Mucosa of gallbladder (tissue), 1 donor: ENCODE measurements at regions not wholly inside any gene's neighbourhood (a gene's known extent, or its start where the extent isn't known, plus 50 kb on each side); places are given as distances from the start of the nearest gene placed in this dataset.
A peak's percentile ranks its signal among the peaks of the same experiment; 100 is the strongest.
"Not testable (repeated sequence)": the region's sequence is repeated elsewhere in the genome, so short reads cannot be mapped to it uniquely, and the experiment has no call there.

ENCODE experiments used
- DNase-seq: peaks from one replicate; pipeline ENCODE4 v3.0.0-alpha.2; 2020; ENCODE audit warnings: low spot score
- donor health status: DM: no; HTN: no; CAD: no.

DNA sequence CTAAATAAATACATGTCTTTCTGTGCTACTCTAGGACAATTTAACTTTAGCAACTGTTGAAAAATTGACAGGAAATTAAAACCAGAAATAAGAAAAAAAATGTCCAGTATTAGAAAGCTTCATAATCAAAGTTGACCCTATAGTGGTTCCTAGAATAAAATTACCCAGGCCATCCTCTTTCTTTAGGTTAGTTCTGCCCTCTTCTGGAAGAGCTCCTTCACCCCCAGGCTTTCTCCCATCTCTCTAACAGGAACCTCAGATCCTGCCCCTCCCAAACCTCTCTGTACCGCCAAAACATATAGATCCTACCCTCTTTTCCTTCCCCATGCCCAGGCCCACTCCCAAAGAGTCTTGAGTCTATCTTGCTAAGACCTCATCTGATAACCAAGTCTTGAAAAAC is 159.4 kb upstream of the CDK1 start:
- no peak for DNase-seq

- DNase-seq = no peak
Measured at GRCh38 chr10:60615541-60615940, 162.7 kb upstream of the CDK1 start.

- no peak for DNase-seq
Measured at GRCh38 chr10:60614363-60614762, 163.9 kb upstream of the CDK1 start.

- no peak for DNase-seq
Measured at GRCh38 chr10:60613434-60613833, 164.8 kb upstream of the CDK1 start.

GRCh38 chr10:60611291-60611747 is 167.0 kb upstream of the CDK1 start:
- DNase-seq = no peak

DNA sequence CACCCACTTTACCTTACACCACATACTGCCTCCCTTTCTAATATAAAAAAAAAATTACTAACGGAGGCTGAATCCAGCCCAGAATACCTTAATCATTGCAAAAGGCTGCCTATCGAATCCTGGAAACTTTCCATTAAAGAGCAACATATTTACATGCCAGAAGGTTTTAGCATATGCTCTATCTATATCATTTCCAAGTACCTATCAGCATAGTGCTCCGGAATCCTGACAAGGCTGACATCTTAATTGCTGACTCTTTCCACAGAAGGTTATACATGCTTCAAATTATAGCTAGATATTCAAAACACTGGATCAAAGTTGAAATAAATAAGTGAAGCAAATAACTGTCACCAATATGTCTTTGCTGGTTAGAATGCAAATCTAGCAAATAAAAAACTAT is 170.9 kb upstream of the CDK1 start:
- no peak for DNase-seq

DNA sequence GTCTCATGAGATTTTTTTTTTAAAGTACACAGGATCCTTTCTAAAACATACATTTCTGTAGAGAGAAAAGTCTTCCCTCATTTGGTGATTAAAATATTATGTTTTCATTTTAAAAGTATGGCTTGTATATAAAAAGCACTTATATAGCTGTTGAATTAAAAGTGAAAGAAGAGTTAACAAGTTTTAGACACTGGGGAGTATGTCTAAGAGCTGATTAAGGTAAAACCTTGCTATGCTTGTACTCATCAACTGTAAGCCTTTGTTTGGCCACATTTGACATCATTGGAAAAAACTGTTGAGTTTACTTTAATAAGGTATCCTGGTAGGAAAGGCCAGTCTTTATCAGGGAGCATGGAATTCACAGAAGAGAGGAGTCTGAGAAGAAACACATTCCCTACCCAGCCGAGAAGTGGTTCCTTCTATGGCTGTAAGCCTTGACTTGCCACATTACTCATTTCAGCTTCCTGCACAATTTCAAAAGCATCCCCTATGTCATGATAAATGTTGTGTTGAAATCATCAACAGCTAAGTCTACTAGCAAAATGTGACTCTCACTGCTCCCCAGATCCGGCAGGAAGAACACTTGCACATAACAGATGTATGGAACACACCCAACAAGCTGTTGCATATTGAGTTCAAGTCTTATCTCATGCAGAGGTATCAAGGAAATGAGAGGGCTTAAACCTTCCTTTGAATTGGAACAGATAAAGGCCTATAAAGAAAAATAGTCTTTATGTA is 171.8 kb upstream of the CDK1 start:
- DNase-seq = no peak

- no peak for DNase-seq
Measured at GRCh38 chr10:60605476-60605875, 172.8 kb upstream of the CDK1 start.

GRCh38 chr10:60604342-60604741 is 173.9 kb upstream of the CDK1 start:
- no peak for DNase-seq

DNA sequence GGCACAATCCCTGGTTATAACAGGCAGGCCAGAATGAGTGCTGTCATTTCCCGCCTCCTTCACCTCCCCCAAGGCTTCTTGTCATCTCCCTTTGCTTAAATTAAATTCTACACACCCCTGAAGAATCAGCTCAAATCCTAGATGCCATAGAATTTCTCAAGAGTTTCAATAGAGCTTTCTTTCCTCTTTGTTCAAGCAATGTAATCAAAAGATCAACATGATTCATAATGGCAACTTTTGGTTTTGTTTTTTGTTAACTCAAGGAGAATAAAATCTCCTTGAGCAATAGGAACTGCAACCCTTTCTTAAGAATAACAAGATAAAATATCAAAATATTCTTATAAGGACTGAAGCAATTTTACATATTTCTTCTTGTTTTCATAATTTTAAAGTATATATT is 180.8 kb upstream of the CDK1 start:
- no peak for DNase-seq

DNA sequence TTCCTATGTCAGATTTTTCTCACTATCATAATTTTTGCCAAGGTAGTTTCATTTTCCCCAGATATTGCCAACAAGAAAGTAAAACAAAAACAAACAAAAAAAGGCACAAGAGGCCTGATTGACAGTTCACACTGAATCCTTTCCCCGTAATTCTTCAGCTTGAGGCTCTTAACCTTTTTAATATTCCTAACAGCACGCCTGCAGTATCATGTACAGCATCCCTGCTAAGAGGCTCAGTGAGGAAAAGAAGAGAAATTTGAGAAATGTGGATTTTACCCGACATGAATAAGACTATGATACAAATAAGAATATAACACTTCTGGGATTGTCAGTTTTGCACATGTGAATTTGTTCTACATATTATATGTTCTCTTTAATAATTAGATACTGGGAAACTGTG is 182.4 kb upstream of the CDK1 start:
- no peak for DNase-seq

DNA sequence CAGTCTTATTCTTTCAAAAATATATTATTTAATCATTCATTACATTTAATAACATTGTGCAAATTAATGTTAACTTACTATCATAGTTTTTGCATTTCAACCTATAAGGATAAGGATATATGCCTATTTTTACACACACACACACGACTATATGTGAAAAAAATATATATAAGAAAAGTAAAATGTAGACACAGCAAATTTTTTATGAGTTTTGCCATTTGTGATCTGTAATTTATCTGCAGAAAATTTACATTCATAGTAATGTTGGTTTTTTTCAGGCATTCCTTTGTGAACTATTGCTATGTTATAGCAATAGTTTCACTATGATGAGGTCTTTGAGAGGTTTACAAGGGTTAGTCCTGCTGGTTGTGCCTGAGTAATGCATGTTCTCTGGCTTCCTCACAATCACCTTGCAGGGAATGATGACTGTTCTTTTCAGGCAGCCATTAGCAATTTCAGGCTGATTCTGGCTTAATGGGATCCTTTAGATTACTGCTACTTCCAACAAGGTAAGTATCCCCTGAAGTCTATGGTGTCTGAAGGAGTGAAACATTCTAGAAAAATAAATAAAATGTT is 183.7 kb upstream of the CDK1 start:
- no peak for DNase-seq

- DNase-seq = no peak
Measured at GRCh38 chr10:60591119-60591518, 187.2 kb upstream of the CDK1 start.

DNA sequence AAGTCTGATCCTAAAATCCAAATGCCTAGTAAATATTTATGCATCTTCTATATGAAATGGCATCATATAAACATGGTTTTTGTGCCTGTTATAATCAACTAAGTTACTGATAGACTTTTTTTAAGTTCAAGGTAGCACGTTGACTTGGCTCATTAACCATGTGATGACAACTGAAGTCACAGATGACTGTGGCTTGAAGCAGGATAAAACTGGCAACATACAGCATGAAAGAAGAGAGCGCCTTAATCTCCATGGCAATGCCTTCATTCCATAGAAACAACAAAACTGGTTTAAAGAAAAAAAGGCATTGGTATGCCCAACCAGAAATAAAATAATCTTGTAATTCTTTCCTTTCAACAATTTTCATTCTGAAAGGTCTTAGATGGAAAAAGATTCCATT is 188.9 kb upstream of the CDK1 start:
- DNase-seq = no peak

DNA sequence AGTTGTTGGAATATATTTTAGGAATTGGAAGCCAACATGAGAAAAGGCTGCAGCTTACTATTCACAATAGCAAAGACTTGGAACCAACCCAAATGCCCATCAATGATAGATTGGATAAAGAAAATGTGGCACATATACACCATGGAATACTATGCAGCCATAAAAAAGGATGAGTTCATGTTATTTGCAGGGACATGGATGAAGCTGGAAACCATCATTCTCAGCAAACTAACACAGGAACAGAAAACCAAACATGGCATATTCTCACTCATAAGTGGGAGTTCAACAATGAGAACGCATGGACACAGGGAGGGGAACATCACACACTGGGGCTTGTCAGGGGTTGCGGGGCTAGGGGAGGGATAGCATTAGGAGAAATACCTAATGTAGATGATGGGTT is 192.1 kb upstream of the ANK3 start:
- DNase-seq = not testable (repeated sequence)

- no peak for DNase-seq
Measured at GRCh38 chr10:60578217-60578616, 188.5 kb upstream of the ANK3 start.

DNA sequence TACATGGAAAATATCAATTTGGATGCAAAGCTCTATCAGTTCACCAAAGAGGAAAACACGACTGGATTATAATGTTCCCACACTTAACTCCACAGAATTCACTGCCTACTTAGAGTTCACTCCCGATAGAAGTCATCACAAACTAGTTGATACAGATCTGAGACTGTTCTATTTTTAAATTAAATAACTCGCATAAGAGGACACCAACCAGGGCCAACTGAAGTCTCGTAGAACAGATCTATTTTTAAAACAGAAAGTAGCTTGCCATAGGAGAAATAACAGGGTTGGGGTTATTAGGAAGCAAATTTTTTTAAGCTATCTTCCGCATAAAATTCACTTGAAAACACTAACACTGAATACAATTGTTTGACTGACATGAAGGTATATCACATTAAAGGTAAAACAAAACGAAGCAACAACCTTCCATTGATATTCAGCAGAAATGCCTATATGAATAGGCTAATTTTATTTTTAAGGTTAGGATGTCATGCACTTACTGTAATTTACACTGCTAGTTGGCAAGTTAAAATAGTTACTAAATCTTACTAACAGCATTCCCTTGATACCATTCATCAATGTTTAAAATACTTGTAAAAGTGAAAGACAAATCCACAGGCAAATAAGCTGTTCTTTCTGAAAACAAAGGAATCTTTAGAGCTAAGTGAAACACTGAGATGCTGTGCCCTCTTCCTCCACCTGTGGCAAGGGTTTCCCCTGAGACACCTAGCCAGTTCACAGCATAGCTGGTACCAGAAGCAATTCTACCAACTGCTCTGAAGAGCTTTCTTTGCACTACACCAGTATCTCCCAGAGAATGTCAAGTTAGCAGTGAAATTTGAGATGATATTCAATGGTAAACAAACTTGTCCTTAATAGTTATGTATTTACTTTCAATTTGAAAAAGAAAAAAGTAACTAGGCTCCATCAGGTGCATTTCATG is 186.7 kb upstream of the ANK3 start:
- no peak for DNase-seq

- no peak for DNase-seq
Measured at GRCh38 chr10:60575105-60575504, 185.4 kb upstream of the ANK3 start.

GRCh38 chr10:60574388-60574787 is 184.7 kb upstream of the ANK3 start:
- no peak for DNase-seq

- no peak for DNase-seq
Measured at GRCh38 chr10:60573336-60573735, 183.7 kb upstream of the ANK3 start.

DNA sequence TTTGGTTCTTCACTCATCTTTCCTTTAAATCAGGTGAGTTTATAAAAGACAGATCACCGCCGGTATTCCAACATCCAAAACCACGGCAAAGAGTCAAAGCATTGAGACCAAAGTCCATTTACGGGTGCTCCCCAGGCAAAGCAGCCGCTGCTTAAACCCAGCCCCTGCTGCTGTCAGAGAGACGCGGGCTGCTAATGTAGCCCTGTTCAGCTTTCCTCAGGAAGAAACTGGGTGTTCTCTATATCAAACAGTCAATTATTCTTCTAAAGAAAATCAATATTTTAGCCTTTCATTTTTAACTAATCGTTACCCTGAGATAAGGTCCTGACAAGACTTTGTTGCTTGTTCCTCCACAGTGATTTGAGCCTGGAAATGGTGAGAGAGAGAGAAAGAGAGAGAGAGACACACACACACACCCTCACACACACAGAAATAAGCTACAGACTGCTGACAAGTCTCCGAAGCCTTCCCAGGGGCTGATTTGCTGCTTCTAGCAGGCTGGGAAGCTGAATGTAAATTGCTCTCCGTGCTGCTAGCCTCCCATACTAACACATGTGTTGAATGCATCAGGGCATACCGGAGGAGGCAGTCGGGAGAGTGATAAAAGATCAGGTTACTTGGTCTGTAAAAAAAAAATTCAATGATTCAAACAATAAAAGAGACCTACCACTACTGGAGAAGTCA is 183.0 kb upstream of the ANK3 start:
- peak; percentile 70 for DNase-seq

DNA sequence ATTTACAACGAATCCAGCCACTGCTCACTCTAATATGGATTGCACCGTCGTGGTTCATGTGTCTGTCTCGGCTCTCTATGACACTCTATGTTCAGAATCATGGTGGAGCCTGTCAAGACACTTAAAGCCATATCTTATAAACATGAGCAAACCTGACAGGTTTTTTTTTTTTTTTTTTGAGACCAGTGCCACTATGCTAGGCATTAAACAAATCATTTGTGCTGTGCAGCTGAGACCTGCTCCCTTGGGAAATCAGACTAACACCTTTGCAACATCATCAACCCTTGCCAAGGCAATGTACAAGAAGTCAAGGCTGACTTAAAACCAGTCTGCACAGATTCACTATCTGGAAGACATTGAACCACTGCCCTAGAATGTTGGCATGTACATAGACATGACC is 181.2 kb upstream of the ANK3 start:
- no peak for DNase-seq
